ENCODE measurements at regions not wholly inside any gene's neighbourhood (a gene's known extent, or its start where the extent isn't known, plus 50 kb on each side); places are given as distances from the start of the nearest gene placed in this dataset.

- TF ChIP-seq MAX (IDR thresholded peaks at IDR 0.05; ENCODE audit: low read depth, low read length) (peak; percentile 64), POLR2A (IDR thresholded peaks at IDR 0.05; ENCODE audit: extremely low read depth, insufficient read length) (no peak), CTCF (IDR thresholded peaks at IDR 0.05; ENCODE audit: low read depth, low read length) (peak; percentile 92), MYC (IDR thresholded peaks at IDR 0.05; ENCODE audit: low read depth, low read length) (peak; percentile 55; the same call in 1 of the 2 replicates)
- H3K4me3 ChIP-seq (ENCODE audit: low read depth, low read length) = no peak overlapping the region
- DNase-seq (ENCODE audit: low read depth) = peak; percentile 84
Measured at GRCh38 chr11:64449381-64450167, 90.6 kb downstream of the RPS6KA4 start.

DNA sequence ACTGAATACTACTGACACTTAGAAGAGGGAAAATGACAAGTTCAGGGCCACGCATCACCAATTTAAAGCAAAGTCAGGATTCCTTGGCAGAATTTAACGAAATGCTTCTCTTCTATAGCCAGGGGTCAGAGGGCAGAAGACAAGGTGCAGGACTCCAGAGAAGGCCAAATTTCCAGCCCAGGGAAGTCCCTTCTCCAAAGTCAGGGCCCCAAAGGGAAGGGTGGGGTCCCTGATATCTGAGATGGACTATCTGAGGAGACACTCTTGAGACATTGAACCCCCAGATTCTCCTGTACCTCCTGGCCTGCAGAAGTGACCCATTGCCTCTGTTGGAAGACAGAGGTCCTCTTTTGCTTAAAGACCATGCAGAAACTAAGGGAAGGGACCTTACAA, 91.2 kb downstream of the RPS6KA4 start:
- no peak for TF ChIP-seq MYC (IDR thresholded peaks at IDR 0.05; ENCODE audit: low read depth, low read length)
- TF ChIP-seq CTCF (IDR thresholded peaks at IDR 0.05; ENCODE audit: low read depth, low read length) = no peak
- no peak for TF ChIP-seq POLR2A (IDR thresholded peaks at IDR 0.05; ENCODE audit: extremely low read depth, insufficient read length)
- TF ChIP-seq MAX (IDR thresholded peaks at IDR 0.05; ENCODE audit: low read depth, low read length) = no peak
- DNase-seq (ENCODE audit: low read depth) = no peak
- no peak overlapping the region for H3K4me3 ChIP-seq (ENCODE audit: low read depth, low read length)

DNA sequence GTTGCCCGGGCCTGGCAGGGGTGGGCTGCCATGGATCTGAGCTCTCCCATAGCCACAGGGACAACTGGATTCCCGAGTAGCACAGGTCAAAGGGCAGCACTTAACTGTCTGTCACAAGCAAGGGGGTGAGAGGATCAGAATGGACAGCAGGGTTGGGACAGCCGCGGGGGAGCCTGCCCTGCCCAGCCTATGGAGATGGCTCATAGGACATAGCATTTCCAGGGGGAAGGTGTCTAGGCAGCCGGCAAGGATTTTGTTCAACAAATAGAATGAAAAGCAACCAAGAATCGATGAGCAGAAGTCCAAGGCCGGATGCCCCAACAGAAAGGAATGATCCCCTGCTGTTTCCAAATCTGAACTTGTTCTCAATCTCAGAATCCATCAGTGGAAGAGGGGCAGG, 92.9 kb downstream of the RPS6KA4 start:
- DNase-seq (ENCODE audit: low read depth) = no peak
- H3K4me3 ChIP-seq (ENCODE audit: low read depth, low read length) = no peak overlapping the region
- no peak for TF ChIP-seq MYC (IDR thresholded peaks at IDR 0.05; ENCODE audit: low read depth, low read length)
- no peak for TF ChIP-seq MAX (IDR thresholded peaks at IDR 0.05; ENCODE audit: low read depth, low read length)
- TF ChIP-seq CTCF (IDR thresholded peaks at IDR 0.05; ENCODE audit: low read depth, low read length) = no peak
- TF ChIP-seq POLR2A (IDR thresholded peaks at IDR 0.05; ENCODE audit: extremely low read depth, insufficient read length) = no peak

- no peak overlapping the region for H3K4me3 ChIP-seq (ENCODE audit: low read depth, low read length)
- TF ChIP-seq CTCF (IDR thresholded peaks at IDR 0.05; ENCODE audit: low read depth, low read length) = no peak
- TF ChIP-seq MAX (IDR thresholded peaks at IDR 0.05; ENCODE audit: low read depth, low read length) = no peak
- no peak for TF ChIP-seq MYC (IDR thresholded peaks at IDR 0.05; ENCODE audit: low read depth, low read length)
- no peak for TF ChIP-seq POLR2A (IDR thresholded peaks at IDR 0.05; ENCODE audit: extremely low read depth, insufficient read length)
- DNase-seq (ENCODE audit: low read depth) = no peak
Measured at GRCh38 chr11:64453466-64453865, 94.5 kb downstream of the RPS6KA4 start.

- TF ChIP-seq MYC (IDR thresholded peaks at IDR 0.05; ENCODE audit: low read depth, low read length) (no peak), POLR2A (IDR thresholded peaks at IDR 0.05; ENCODE audit: extremely low read depth, insufficient read length) (no peak), CTCF (IDR thresholded peaks at IDR 0.05; ENCODE audit: low read depth, low read length) (no peak), MAX (IDR thresholded peaks at IDR 0.05; ENCODE audit: low read depth, low read length) (no peak)
- no peak overlapping the region for H3K4me3 ChIP-seq (ENCODE audit: low read depth, low read length)
- no peak for DNase-seq (ENCODE audit: low read depth)
Measured at GRCh38 chr11:64455456-64456261, 96.7 kb downstream of the RPS6KA4 start.
